Muscle of leg (tissue), 3 donors: ENCODE measurements at regions not wholly inside any gene's neighbourhood (a gene's known extent, or its start where the extent isn't known, plus 50 kb on each side); places are given as distances from the start of the nearest gene placed in this dataset.

Experiments
- DNase-seq: peaks from one replicate; pipeline ENCODE4 v3.0.0; 2013
- H3K27ac ChIP-seq: one replicate; pipeline ENCODE4 v1.5.1; 2013; ENCODE audit warnings: mild to moderate bottlenecking, low read length, control low read depth
- H3K27me3 ChIP-seq: one replicate; pipeline ENCODE4 v1.6.1; 2013; ENCODE audit warnings: low read length; ENCODE audit not compliant: control insufficient read depth, insufficient read depth
- H3K36me3 ChIP-seq: one replicate; pipeline ENCODE4 v1.6.1; 2013; ENCODE audit warnings: low read length; ENCODE audit not compliant: control insufficient read depth, insufficient read depth
- H3K4me1 ChIP-seq: one replicate; pipeline ENCODE4 v1.6.1; 2013; ENCODE audit warnings: low read length; ENCODE audit not compliant: control insufficient read depth, insufficient read depth
- H3K4me3 ChIP-seq: one replicate; pipeline ENCODE4 v1.5.1; 2013; ENCODE audit warnings: low read length, control low read depth
- H3K9me3 ChIP-seq: replicated peaks from 2 replicates; pipeline ENCODE4 v1.6.1; 2013; ENCODE audit warnings: low read depth, low read length; ENCODE audit not compliant: control insufficient read depth
- WGBS: methylation state at CpG from one replicate; pipeline ENCODE4 v1.1.5; 2013; ENCODE audit warnings: missing lambda C conversion rate; ENCODE audit not compliant: insufficient coverage; 5-methylcytosine and 5-hydroxymethylcytosine counted together

DNA sequence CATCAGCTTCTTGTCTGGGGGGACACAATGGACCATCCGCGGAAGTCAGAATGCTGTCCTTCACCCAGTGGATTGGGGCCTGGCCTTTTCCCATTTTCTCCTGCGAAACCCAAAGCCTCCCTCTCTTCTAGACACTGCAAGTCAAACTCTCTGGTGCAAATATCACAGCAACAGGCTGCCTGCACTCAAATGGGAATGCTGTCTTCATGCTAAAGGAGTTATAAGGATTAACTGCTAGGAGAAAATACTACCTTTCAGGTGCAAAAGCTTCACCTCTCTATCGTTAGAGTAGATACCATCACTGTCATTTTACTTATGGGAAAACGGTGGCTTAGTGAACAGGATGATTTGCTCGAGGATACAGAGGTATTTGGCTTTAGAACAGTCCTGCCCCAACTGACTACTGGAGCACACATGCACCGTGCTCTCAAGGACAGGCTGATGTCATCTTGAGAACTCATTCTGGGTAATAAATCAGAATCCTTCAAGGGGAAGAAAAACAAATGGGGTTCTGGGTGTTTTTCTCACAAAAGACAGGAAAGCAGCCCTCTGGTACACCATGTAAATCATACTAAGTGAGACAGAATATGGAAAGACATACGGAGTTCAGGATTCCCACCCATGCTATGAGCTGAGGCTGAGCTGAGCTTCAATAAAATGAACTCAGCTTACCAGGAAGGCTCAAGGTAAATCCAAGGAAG is 100.9 kb downstream of the SAMD9 start:
- Histone ChIP-seq H3K4me3 (no peak overlapping the region), H3K4me1 (peaks cover 31% of the 10 kb centered on the region), H3K9me3 (no peaks in the 10 kb centered on the region), H3K27ac (peak overlapping the region; percentile 94), H3K27me3 (no peaks in the 10 kb centered on the region), H3K36me3 (no peaks in the 10 kb centered on the region)
- no peak for DNase-seq
- 21% methylated on average over 2 of the region's 8 CpGs for WGBS

DNA sequence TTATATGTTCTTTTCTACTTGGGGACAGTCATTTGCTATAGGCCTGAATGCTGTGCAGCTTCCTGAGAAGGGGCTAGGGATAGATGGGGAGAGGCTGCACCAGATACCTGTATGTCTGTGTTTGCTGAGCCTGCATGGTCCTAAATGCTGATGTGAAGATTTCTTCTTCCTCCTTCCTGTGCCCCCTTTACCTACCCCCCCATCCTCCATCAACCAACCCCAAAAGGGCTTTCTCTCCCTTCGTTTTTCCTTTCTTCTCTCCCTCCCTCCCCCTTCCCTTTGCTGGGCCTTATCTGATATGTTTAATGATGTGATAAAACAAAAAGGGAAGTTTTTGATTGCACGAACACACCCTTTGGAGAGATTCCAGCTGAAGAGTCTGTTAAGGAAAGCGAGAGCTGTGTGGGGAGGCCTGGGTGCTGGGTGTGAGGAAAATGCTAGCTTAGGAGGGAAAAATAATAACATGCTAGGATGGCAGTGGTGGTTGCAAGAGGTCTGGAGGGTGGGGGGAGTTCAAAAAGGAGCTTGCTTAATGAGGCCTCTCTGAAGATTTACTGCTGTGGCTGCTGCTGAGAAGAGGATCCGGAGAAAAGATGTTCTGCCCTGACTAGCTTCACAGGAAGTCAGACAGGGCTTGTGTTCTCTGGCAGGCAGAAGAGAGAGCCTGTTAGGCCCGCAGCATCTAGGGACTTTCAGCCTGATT is 101.8 kb downstream of the SAMD9 start:
- WGBS, result 11% methylated on average over 2 of the region's 5 CpGs
- Histone ChIP-seq H3K27me3 (no peaks in the 10 kb centered on the region), H3K4me3 (no peak overlapping the region), H3K4me1 (peaks cover 32% of the 10 kb centered on the region), H3K9me3 (no peaks in the 10 kb centered on the region), H3K36me3 (no peaks in the 10 kb centered on the region), H3K27ac (peak overlapping the region; percentile 94)
- peak; percentile 79 for DNase-seq

DNA sequence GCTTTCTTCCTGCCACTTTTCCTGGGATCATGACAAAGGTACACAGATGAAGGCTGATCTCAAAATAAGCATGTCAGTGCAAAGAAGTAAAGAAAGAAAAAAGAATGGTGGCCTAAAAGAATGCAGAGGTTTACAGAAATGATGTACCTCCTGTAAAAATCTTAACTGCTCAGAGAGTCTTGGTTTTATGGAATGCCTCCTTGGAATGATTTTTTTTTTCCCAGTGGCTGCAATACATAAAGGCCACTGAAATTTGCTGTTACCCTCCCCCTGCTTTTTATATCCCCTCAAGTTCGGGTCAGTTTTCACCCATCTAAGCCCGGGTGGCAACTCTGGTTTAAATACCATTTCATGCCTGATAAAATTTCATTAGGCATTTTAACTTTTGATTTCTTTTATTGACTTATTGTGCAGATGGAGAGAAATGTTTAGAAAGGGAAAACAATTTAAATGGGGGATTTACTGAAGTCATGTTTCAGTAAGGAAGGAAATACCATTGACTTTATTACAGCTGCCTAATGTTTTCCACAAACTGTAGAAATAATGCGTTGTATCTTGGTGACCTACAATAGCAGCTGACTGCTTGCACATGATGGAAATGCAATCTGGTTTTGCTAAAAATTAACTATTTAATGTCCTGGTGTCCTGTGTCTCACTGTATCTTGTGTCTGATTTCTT is 102.5 kb downstream of the SAMD9 start:
- Histone ChIP-seq H3K27ac (peak overlapping the region; percentile 94), H3K27me3 (no peaks in the 10 kb centered on the region), H3K4me3 (no peak overlapping the region), H3K36me3 (no peaks in the 10 kb centered on the region), H3K9me3 (no peaks in the 10 kb centered on the region), H3K4me1 (peaks cover 32% of the 10 kb centered on the region)
- DNase-seq, result peak; percentile 93
- WGBS, result no CpG with 5 or more reads among the region's 3 CpGs

DNA sequence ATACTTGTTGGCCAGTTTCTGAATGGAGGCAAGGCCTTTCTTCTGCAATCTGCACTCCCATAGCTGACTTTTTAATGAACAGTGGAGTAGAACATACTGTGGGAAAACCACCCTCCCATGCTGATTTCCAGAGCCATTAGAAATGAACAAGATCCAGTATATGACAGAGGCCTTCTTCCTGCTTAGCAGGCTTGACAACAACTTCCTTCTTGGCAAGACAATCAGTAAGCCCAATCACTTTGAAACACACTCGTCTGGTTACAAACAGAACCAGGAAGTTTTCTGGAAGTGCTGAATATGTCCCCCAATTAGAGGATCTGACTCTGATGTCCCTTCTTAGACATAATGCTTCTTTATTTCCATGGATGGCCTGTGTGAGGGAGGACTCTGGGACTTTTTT is 103.4 kb downstream of the SAMD9 start:
- DNase-seq, result peak; percentile 53

GRCh38 chr7:93013446-93014061 is 104.2 kb downstream of the SAMD9 start:
- no CpG with 5 or more reads among the region's 2 CpGs for WGBS
- no peaks in the 10 kb centered on the region for H3K36me3 ChIP-seq
- H3K27me3 ChIP-seq, result no peaks in the 10 kb centered on the region
- H3K9me3 ChIP-seq, result no peaks in the 10 kb centered on the region
- peaks cover 32% of the 10 kb centered on the region for H3K4me1 ChIP-seq
- H3K4me3 ChIP-seq, result no peak overlapping the region
- peak overlapping the region; percentile 94 for H3K27ac ChIP-seq
- no peak for DNase-seq

More for the DNA sequence above, 103.4 kb downstream of the SAMD9 start:
- Histone ChIP-seq H3K4me1 (peaks cover 32% of the 10 kb centered on the region), H3K4me3 (no peak overlapping the region), H3K36me3 (no peaks in the 10 kb centered on the region), H3K27me3 (no peaks in the 10 kb centered on the region), H3K27ac (peak overlapping the region; percentile 94), H3K9me3 (no peaks in the 10 kb centered on the region)
- no CpG with 5 or more reads among the region's 1 CpG for WGBS

GRCh38 chr7:93011351-93012294 is 106.2 kb downstream of the SAMD9 start:
- Histone ChIP-seq H3K9me3 (no peaks in the 10 kb centered on the region), H3K27me3 (no peaks in the 10 kb centered on the region), H3K27ac (peak overlapping the region; percentile 22), H3K4me1 (peaks cover 19% of the 10 kb centered on the region), H3K4me3 (no peak overlapping the region), H3K36me3 (no peaks in the 10 kb centered on the region)
- peak; percentile 66 for DNase-seq
- no CpG with 5 or more reads among the region's 7 CpGs for WGBS

DNA sequence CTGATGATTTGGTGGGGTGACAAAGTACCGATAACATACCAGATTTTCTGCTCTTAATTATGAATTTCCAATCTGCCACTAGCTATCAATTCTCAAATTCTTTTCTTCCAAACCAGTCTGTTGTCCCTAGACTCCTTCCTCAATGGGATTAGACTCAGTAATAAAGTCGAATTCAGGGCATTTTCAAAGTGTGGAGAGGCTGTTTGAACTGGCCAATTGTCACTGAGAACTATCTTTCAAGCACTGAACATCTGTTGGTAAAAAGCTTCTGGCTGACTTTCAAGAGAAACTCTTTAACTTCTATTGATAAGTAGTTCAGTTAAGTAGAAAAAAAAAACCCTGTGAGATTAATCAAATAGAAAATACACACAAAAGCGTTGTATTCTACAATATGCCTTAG is 108.9 kb downstream of the SAMD9 start:
- peaks cover 3% of the 10 kb centered on the region for H3K4me1 ChIP-seq
- peak; percentile 30 for DNase-seq
- H3K36me3 ChIP-seq, result no peaks in the 10 kb centered on the region
- no CpG with 5 or more reads among the region's 3 CpGs for WGBS
- no peaks in the 10 kb centered on the region for H3K27me3 ChIP-seq
- no peak overlapping the region for H3K27ac ChIP-seq
- H3K9me3 ChIP-seq, result no peaks in the 10 kb centered on the region
- H3K4me3 ChIP-seq, result no peak overlapping the region

DNA sequence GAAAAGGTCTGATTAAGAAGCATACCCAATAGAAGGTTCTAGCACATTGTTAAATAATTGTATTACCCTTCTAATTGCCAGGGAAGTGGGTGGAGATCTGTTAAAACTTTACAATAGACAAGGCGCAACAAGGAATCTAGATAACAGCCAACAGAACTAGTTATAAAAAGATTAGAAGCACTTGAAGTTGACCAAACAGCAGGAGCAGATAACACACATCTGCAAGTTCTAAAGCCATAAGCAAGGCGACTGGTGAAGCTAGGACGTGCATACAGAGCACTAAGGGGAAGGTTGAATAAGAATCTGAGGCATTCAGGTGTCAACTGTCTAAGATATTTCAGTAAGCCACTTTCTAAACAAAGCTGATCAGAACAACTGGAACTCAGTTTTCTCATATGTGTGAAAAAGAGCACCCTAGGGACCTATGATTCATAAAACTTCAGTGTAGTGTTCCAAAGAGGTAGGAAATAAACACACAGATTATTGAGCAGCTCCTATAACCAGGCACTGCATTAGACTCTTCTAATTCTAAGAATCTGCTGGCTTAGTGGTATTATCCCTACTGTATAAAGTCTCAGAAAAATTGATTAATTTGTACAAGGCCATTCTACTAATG is 111.2 kb downstream of the SAMD9 start:
- no peak overlapping the region for H3K27ac ChIP-seq

DNA sequence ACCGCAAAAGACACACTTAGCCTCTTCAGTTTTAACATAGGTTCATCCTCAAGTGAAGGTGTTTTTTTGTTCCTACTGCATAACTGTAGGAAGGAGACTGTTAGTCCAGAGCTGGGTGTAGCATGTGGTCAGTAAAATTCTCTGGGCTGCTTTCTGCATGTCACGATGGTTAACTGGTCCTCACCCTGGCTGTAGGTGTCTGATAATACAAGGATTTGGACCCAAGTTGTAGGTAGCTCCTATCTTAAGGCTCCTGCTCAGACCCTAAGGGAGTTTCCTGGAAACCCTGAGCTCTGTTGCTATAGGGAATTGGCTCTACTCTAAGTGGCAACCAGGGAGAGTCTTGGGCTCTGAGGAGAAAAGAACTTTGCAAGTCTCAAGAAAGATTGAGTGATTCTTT is 112.9 kb downstream of the SAMD9 start:
- H3K4me3 ChIP-seq, result no peak overlapping the region
- H3K36me3 ChIP-seq, result no peaks in the 10 kb centered on the region
- WGBS, result no CpG with 5 or more reads among the region's 2 CpGs
- H3K9me3 ChIP-seq, result no peaks in the 10 kb centered on the region
- H3K4me1 ChIP-seq, result no peaks in the 10 kb centered on the region
- no peak overlapping the region for H3K27ac ChIP-seq
- no peak for DNase-seq
- no peaks in the 10 kb centered on the region for H3K27me3 ChIP-seq

More for the DNA sequence above, 111.2 kb downstream of the SAMD9 start:
- no peak for DNase-seq
- Histone ChIP-seq H3K36me3 (no peaks in the 10 kb centered on the region), H3K9me3 (no peaks in the 10 kb centered on the region), H3K27me3 (no peaks in the 10 kb centered on the region), H3K4me3 (no peak overlapping the region), H3K4me1 (no peaks in the 10 kb centered on the region)
- no CpG with 5 or more reads among the region's 3 CpGs for WGBS
